ENCODE measurements at regions not wholly inside any gene's neighbourhood (a gene's known extent, or its start where the extent isn't known, plus 50 kb on each side); places are given as distances from the start of the nearest gene placed in this dataset.

- no peak for TF ChIP-seq CTCF (IDR thresholded peaks at IDR 0.05)
- TF ChIP-seq ZFX (IDR thresholded peaks at IDR 0.05; ENCODE audit: borderline replicate concordance) = no peak
Observed at GRCh38 chr7:53446170-53446569, 410.7 kb downstream of the POM121L12 start.

Data from 22Rv1 (cell line).